Right renal pelvis (tissue), 4 donors: ENCODE measurements at regions not wholly inside any gene's neighbourhood (a gene's known extent, or its start where the extent isn't known, plus 50 kb on each side); places are given as distances from the start of the nearest gene placed in this dataset.
"Not testable (repeated sequence)": the region's sequence is repeated elsewhere in the genome, so short reads cannot be mapped to it uniquely, and the experiment has no call there.

ENCODE experiments used
- DNase-seq, 4 donors: peaks; one replicate each; pipeline ENCODE4 v3.0.0-alpha.2; 2013; ENCODE audit warnings: low read depth in 4 of 4, low spot score in 3 of 4, missing footprints in 1 of 4

- no peak for DNase-seq
Observed at GRCh38 chr16:35102780-35103403, 1643.5 kb downstream of the TP53TG3F start.

GRCh38 chr16:35111772-35112171 is 1652.4 kb downstream of the TP53TG3F start:
- DNase-seq: not testable (repeated sequence)

DNA sequence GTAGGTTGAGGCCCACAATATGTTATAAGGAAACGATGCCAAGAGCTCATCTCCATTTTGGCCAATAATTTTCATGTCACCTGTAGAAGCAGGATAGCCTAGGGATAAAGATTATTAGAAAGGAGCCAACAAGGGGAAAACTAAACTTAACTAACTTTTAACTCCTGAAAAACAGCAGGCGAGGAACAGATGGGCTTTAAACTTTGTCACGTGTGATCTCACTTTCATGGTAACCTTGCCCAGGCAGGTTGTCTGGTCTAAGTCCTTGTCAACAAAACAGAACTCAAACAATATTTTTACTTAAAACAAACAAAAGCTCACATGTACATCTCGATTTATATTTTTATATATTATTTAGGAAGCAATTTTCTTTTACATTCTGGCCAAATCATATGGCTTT is 1672.0 kb downstream of the TP53TG3F start:
- DNase-seq: no peak

- DNase-seq: no peak
Observed at GRCh38 chr16:35134471-35134870, 1675.1 kb downstream of the TP53TG3F start.

GRCh38 chr16:35140293-35140986 is 1681.0 kb downstream of the TP53TG3F start:
- DNase-seq: no peak

DNA sequence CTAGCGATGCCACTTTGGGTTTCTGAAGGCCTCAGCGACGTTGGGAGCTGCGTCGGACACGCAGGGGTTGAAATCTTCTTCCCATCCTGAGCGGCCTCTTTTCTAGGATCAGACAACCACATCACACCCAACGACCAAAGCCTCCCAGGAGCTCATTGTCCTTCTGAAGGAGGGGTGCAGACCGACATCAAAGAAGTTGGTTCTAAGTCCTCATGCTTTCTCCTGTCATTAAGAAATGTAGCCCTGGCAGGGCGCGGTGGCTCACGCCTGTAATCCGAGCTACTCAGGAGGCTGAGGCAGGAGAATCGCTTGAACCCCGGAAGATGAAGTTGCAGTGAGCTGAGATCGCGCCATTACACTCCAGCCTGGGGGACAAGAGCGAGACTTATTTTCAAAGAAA is 1681.9 kb downstream of the TP53TG3F start:
- DNase-seq: no peak

- no peak for DNase-seq
Observed at GRCh38 chr16:35142147-35142808, 1682.9 kb downstream of the TP53TG3F start.

- DNase-seq: no peak
Observed at GRCh38 chr16:35142809-35143192, 1683.4 kb downstream of the TP53TG3F start.

DNA sequence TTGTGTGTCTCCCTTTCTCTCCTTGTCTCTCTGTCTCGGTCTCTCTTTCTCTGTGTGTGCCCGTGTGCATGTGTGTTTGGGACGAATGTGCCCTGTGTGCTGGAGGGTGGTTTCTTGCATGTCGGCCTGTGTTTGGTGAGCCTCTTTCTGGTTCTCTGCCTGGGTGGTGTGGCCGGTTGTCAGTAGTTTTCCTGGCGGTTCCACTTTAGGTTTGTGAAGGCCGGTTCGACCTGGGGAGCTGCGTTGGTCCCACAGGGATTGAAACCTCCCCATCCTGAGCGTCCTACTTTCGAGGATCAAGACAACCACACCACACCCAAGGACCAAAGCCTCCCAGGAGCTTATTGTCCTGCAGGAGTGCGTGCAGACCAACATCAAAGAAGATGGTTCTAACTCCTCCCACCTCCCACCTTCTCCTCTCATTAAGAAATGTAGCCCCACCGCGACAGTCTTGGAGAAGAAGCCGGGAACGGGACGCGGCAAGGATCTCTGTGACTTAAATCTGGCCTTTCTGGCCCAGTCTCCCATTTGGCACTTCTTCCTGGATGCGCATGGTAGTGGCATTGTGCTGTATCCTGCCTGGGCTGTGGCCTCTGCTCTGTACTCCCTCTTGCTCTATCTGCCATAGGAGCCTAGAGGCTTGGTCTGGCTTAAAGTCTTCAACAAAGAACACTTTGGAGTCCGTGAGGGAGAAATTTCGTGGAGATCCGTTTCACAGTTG is 1685.0 kb downstream of the TP53TG3F start:
- DNase-seq: no peak

DNA sequence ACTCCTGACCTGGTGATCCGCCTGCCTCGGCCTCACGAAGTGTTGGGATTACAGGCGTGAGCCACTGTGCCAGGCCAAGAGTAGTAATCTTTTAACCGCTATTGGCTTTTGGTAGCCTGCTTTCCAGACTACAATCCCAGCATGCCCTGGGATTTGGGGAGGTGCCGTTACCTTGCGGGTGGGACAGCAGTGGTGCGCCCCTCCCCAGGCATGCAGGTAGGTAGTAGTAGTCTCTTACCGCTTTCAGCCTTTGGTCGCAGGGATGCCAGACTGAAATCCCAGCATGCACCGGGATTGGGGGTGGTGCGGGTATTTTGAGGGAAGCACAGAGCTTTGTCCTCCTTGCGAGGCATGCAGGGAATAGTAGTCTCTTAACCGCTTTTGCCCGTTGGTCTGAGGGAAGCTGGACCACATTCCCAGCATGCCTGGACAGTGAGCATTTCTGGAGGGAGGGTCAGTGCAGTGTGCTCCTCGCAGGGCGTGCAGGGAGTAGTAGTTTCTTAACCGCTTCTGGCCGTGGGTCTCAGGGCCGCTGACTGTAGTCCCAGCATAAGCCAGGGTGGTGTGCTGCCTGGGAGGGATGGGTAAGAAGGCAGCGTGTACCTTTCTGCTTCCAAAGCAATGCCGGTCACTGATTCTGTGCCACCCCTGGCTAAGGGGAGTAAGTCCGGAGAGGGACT is 1686.8 kb downstream of the TP53TG3F start:
- no peak for DNase-seq

DNA sequence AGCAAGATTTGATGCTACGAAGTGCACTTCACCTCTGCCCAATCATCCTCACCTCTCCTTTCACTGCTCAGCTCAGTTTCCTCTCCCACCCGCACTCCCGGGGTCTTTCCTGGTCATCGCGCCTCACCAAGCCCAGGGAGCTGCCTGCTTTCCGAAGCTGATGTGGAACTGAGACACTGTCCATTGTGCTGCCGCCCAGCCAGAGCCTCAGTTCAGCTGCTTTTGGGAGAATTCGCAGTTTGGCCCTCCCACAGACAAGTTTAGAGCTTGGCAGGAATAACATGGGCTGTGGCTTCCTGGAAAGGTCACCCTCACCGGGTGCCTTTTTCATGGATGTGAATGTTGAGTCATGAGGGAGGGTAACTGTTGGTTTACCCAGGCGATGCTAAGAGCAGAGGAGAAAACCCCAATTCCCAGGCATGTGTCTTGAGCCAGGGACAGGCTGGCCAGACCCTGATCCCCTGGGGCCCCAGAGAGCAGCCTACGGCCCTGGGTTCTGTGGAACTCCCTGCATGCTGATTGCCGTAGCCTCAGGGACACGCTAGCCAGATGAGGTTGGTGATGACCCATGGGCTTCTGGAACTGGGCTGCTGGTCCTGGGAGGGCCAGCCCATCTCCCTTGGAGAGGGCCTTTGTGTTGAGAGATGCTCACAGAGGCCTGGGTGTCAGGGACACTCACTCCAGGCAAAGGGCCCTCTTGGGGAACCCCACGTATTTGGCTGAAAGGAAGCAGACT is 1687.5 kb downstream of the TP53TG3F start:
- DNase-seq: no peak

DNA sequence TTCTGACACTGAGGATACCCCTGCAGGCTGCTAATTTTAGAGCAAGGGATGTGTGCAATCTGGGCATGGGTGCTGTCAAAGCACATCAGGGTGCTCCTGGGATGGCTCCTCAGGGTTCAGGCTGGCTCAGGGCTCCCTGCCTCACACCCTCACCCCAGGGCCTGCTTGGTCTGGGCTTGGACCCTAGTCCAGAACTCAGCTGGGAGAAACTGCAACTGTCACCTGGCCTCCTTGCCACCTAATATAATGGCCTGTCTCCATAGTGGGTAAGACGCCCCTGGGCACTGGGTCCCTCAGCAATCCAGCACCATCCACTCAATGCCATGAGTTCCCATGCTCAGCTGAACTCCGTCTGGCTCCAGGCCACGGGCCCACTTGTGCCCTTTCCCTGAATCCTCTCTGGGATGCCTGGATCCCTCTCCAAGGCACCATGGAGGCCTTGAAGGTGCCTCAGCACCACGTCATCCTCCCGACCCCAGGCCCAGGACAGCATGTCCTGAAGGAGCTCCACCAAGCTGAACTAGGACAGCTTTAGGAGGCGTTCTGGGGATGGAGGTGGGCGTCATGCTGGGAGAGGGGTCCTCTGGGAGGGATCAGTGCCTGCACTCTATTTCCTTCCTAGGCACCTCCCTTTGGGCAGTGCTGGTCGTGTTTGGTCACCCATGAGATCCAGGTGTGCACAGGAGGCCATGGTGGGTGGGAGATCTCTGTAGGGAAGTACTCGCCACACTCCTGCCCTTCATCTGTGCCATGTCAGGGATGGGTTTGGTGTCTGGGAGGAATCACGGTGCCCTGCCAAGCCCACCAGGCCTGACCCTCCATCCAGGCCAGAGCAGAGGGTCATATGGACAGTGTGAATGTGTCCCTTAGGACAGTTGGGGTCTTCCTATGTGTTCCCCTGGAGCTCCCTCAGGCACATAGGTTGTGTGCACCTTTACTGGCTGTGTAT is 1688.4 kb downstream of the TP53TG3F start:
- no peak for DNase-seq

DNA sequence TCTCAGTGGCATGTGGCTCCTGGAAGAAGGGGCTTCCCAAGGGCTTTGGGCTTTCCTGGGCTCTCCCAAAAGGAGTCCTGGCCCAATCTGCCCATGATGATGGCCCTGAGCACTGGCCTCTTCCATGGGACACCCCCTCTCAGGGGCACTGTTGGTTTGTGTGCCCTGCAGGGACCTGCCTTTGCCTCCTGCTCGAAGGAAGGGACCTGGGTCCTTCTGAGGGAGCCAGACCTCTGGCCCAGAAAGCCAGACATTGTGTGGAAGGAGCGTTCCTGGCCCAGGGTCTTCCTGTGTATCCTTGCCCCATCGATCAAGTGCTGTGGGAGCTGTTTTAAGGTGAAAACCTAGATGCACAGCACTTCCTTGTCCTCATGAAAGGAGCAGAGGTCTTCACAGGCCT is 1689.3 kb downstream of the TP53TG3F start:
- no peak for DNase-seq

DNA sequence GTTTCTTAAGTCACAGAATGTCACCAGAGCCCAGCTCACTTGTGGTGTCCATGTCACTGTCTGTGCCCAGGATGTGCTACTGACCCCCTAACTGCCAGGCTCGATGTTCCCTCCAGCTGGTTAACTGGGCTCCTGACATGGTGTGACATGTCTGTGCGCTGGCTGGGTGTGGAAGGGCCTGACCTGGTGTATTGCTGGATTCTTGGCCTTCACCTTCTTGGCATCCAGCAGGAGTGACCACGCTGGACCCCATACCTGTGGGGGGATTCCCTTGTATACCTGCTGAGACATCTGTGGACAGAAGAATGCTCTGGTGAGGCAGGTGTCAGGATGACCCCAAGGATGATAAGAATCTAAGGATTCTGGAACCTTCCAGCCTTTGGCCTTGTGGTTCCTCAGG is 1690.1 kb downstream of the TP53TG3F start:
- no peak for DNase-seq

DNA sequence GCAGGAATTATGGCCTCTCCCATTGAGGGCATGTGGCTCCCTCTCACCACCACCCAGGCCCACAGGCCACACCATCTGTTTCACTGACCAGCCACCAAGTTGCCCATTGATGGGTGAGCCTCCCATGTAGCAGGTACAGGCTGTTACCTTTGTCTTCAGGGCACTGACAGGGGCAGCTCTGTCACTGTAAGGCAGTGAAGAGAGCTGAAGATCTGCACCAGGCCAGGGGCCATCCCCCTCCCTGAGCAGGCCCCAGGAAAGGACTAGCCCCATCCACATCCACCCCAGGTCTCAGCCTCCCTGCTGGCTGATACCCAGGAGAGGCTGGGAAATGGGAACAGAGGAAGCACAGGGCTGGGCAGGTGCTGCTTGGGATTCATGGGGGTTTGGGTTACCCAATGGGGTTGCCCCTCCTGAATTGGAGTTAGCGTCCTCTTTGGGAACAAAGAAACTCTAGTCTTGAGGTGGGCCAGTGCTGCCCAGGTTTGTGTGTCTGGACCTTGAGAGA is 1691.4 kb downstream of the TP53TG3F start:
- no peak for DNase-seq

GRCh38 chr16:35152067-35152627 is 1692.7 kb downstream of the TP53TG3F start:
- no peak for DNase-seq

- DNase-seq: no peak
Observed at GRCh38 chr16:35154627-35155026, 1695.2 kb downstream of the TP53TG3F start.

GRCh38 chr16:35157549-35157948 is 1698.1 kb downstream of the TP53TG3F start:
- not testable (repeated sequence) for DNase-seq
